A204.1 (cell line): ENCODE measurements at regions not wholly inside any gene's neighbourhood (a gene's known extent, or its start where the extent isn't known, plus 50 kb on each side); places are given as distances from the start of the nearest gene placed in this dataset.
"Not testable (repeated sequence)": the region's sequence is repeated elsewhere in the genome, so short reads cannot be mapped to it uniquely, and the experiment has no call there.

Experiments used
- FAIRE-seq: peaks from 2 replicates; lab custom pipeline; 2012; peaks lifted over from hg19 to GRCh38; lab: Jason Lieb, UNC

DNA sequence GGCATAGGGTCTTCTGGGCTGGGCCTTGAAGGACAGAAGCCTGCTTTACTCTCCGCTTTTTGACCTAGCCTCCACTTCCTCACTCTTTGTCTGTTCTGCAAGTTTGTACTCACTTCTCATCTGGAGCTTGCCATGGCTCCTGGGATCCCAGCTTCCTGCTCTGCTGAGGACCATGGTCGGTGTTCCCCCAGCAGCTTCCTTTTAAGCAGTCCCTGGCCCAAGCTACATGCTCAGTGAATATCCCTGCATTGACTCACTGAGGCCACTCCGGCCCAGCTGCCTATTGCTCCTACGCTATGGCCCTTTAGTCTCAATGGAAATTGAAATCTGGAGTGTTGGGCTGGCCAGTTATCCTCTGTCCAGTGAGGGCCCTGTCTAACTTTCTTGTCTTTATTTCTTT lies 427.7 kb downstream of the RPS24 start:
- no peak for FAIRE-seq

DNA sequence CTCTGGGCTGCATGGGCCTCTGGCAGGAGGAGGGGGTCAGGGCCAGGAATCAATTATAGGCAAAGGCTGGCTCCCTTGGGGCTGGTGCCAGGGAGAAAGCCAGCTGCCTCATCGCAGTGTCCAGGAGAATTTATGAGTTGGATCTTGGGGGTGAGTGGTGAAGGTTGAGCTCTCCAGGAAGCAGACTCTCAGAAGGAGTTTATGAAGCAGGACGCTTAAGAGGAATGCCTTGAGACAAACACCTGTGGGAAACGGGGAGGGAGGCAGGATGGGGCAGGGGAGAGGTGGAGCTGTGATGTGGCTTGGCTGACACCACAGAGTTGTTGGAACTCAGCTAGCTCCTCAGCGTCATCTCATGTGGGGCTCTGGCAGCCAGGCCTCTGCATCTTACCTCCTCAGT lies 428.5 kb downstream of the RPS24 start:
- no peak for FAIRE-seq

DNA sequence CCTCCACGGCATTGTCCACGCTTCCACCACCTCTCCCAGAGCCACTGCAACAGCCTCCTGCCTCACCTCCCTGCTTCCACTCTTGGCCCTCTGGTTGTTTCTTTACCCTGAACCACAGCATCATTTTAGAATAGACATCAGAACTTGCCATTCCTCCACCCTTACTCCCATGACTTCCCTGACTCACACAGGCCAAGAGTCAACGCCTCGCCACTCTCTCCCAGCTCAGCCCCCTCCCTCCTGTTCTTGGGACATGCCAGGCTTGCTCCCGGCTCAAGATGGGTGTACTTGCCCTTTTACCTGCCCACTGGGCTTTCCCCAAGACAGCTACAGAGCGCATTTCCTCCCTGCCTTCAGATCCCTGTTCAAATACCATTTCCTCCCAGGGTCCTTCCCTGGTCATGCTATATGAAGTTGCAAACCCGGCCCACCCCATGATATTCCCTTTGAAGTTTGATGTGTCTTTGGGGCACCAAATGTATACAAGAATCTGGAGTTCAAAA lies 429.1 kb downstream of the RPS24 start:
- no peak for FAIRE-seq

DNA sequence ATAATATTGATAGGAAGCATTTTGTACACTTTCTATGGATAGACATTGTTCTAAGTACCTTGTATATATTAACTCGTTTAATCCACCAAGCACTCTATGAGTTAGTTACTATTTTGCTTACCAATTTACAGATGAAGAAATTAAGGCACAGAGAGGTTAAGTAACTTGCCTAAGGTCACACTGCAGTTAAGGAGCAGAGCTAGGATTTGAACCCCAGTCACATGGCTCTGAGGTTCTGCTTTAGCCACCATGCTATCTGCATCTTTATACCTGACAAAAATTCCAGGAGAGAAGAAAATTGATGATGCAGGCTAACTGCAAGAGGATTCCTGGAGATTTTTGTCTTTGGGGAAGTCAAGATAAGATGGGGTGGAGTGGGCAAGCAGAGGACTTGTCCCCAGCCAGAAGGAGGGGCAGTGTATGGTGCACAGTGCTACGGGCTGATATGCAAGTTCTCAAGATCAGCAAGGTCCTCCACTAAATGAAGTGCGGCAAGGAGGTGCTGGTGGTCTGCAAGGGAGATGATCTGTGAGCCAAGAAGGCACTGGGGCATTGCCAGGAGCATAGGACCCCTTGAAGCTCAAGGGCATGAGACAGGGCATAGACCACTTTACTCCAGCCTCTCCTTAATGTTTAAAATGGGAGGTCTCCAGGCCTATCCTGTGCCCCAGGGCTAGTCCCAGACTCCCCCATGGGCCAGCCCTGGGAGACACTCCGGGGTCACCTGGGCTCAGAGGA lies 430.6 kb downstream of the RPS24 start:
- FAIRE-seq = no peak

DNA sequence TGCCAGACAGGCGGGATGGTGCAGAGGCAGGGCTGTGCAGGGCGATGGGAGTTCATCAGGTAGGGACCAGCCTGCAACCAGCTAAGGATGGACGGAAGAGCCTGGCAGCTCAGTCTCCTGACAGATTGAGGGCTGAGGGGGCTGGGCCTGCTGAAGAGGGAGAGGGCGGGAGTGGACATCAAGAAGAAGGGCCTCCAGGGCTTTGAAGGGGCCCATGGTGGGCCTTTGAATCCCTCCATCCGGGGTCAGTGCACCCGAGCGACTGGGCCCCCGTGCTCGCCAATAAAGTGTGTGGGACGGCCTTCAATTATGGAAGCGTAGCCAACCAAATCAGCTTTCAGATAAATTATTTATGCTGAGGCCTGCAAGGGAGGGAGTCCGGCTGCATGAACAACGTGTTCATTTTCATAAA lies 431.2 kb downstream of the RPS24 start:
- no peak for FAIRE-seq

DNA sequence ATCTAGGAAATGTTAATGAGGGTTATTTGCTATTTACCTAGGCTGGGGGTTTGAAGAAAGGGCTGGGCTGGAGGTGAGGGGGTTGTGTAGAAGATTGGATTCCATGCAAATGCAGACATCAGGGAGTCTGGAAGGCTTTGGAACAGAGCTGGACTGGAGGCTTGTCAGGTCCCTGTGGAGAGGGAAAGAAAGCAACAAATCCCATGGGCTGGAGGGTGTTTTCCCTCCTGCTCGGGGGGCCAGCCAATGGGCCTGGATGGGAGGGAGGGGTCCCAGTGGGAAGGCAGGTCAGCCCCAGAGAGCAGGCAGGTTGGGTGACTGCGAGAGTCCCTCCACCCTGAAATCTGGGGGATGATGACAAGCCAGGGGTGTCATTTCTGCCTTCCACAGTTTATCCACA lies 431.8 kb downstream of the RPS24 start:
- FAIRE-seq = no peak

DNA sequence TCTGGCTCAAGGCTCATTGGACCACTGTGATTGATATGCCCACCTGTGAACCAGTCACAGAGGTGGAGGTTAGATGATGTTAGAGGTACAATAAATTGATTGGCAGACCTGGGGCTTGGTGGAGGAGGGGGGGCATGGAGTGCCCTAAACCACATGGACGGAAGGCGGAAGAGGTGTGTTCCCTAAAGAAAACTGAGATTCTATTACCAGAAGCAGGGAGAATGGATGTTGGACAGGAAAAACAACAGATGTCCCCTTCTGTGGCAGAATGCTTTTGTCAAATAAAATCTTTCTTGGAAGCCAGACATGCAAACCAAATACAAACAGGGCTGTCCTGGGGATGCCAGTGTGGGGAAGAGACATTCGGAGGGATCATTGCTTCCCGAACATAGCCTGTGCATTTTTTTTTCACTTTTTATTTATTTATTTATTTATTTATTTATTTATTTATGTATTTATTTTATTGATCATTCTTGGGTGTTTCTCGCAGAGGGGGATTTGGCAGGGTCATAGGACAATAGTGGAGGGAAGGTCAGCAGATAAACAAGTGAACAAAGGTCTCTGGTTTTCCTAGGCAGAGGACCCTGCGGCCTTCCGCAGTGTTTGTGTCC lies 433.9 kb downstream of the RPS24 start:
- no peak for FAIRE-seq

DNA sequence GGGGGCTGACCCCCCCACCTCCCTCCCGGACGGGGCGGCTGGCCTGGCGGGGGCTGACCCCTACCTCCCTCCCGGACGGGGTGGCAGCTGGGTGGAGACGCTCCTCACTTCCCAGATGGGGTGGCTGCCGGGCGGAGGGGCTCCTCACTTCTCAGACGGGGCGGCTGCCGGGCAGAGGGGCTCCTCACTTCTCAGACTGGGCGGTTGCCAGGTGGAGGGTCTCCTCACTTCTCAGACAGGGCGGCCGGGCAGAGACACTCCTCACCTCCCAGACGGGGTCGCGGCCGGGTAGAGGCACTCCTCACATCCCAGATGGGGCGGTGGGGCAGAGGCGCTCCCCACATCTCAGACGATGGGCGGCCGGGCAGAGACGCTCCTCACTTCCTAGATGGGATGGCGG lies 435.1 kb downstream of the RPS24 start:
- not testable (repeated sequence) for FAIRE-seq

DNA sequence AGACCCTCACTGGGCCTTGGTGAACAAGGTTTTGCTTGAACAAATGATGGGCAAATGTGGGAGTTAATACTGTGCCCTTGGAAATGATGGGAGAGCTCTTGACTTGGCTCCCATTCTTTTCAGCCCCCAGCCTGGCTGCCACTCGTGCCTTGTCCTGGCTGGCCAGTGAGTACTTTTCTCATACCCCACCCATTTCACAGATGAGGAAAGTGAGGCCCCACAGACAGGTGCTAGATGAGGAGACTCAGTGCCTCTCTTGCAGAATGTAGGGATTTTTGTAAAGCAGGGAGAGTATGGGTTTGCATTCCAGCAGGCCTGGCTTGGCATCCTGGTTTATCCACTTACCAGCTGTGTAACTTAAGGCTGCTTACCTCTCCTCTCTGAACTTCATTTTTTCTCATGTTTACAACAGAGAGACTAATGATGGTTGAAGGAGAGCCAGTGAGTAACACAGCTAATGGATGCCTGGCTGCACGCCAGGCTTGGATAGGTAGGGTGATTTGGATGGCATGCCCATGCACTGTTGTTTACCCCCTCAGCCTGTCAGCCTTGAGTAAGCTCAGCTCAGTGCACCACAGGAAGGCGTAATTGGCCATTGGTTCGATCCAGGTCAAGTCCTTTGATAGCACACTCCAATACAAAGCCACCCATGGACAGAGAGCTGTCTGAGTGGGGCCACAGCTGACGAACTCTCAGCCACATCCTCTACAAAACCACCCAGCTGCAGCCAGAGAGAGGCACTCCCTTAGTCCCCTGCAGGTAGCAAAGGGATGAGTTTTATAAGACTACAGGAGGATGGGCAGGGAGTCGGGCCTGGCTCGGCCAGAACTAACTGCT lies 436.8 kb downstream of the RPS24 start:
- no peak for FAIRE-seq

DNA sequence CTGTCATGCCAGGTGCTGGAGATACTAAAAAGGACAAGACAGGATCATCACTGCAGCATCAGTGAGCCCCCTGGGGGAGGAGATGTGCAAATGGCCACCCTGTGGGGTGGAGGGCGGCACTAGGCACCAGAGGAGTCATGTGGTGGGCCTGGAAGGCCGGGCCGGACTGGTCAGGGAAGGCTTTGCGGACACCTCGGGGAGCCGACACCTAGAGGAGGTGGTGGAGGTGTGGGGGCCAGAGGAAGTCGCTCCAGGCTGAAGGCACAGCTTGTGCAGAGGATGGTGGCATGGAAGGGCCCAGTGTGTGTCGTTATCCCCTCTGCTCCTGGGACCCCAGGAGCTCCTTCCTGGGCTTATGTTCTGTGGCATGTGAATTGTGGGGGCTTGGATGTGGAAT lies 437.7 kb downstream of the RPS24 start:
- FAIRE-seq = no peak

DNA sequence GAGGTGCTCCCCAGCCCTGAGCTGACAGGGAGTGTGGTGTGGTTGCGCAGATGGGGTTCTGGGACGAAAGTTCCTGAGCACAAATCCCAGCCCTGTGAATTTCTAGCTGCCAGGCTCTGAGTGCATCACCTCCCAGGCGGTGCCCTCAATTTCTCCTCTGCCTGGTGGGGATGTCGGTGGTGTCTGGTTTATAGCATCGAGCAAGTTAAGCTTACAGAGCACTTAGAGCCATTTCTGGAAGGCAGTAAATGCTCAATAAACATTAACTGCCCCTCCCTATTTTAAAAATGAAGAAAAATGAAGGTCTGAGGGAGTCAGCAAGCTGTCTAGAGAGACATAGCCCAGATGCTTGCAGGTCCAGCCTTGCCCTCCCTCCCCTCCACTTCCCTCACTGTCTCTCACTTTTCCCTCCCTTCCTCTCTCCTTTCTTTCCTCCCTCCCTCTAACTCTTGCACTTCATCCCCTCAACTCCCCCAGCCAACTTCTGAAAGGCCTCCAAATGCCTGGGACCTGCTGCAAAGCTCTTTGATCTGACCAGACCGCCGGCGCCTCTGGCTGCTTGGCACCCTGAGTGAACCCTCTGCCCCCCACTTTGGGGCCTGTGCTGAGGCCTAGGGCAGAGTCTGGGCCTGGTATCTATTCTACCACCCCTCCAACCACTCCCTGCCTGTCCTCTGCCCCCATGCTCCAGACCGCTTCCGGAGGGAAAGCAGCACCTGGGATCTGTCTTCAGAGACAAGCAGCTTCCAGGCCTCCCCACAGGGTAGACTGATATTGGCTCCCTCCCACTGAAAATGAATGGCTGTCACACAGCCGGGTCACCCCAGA lies 438.3 kb downstream of the RPS24 start:
- no peak for FAIRE-seq

DNA sequence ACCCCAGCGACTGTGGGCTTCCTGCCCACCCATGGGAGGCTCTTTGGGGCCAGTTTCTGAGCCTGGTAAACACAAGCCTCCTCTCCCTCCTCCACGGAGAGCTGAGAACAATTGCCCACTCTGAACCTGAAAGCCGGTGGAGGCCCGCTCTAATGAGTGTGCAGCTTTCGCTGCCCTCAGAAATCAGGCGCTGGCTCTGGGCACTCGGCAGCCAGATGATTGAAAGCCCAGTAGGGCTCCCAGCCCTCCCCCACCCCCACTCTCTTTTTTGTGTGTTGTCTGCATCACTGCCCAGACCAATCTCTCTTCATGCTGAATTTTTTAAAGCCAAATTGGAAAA lies 438.9 kb downstream of the RPS24 start:
- no peak for FAIRE-seq

DNA sequence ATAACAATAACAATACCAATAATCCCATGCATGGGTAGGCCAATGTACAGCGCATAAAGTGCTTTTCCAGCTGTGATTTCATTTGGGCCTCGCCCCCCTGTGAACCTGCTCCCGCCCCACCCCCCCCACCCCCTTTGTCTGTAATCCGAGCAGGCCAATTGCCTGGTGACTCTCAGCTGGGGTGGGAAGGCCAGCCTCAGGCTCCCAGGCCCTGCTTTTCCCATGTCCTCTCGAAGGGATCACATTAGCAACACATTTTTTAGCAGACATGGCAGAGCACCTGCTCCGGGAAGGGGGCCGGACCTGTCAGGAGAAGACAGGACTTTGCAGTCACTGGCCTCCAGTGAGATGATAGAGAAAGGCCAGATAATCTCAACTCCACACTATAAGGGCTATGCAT lies 439.3 kb downstream of the RPS24 start:
- no peak for FAIRE-seq

DNA sequence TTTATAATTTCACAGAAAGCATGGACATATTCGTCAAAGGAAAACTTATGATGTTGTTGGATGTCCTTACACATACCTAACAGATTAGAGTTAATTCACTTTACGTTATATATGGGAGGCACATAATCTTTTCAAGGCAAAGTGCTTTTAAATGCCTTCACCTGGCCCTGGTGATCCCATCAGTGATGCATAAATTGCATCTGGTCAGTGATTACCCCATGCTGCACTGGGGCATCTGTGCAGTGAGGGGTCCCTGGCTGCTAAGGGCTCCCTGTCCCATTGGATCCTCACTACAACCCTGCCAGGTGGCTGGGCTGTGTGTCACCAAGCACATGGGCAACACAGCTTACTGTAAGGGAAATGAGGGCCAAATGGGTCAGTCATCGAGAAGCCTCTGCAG lies 441.1 kb downstream of the RPS24 start:
- FAIRE-seq = no peak

DNA sequence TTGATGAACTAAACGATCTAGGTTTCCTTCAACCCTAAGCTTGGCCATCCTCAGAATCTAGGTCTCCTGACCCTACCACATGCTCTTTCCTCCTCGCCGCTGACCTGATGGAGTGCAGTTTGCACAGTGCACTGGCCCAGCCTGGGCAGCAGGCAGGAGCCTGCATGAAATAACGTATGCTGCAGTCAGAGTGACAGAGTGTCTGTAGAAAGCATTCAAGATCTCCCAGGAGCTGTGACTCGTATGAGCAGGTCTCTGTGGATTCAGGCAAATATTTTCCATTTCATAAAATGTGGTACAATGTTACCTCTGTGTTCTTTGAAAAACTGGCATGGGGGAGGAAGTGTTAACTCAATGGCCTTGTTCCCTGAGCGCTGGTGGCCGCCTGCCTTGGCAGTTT lies 441.8 kb downstream of the RPS24 start:
- no peak for FAIRE-seq

DNA sequence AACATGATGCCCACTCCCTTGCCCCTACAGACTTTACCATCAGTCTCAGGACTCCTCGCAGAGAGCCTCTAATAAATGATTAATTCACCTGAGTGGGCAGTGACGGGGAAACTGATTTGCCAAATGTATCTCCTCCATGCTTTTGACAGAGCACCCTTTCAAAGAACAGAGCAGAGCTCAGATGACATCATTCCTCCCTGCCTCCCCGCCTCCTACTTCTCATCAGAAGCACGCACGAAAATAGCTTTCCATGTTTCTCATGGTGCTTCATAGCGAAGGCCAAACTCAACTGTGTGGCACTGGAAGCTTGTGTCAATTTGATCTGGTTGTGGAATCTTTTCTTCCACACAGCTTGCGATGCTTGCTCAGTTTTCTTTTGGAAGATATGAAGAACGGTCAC lies 442.5 kb downstream of the RPS24 start:
- FAIRE-seq = no peak

DNA sequence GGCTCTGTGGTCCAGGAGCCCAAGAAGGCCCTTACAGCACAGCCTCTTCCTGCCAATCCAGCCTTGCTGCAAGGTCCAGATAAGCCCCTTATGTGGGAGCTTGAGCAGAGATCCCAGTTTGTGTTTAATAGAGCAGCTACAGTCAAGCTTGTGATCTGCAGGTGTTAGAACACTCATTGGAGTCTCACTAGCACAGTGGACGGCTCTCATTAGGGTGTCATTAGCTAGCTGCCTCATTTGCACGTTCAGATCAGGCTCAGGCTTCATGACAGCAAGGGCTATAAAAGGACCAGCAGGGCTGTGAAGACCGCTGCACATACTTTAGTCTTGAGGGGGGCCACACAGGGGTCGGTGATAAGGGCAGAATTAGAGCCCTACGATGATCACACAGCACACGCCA lies 443.2 kb downstream of the RPS24 start:
- FAIRE-seq = no peak

DNA sequence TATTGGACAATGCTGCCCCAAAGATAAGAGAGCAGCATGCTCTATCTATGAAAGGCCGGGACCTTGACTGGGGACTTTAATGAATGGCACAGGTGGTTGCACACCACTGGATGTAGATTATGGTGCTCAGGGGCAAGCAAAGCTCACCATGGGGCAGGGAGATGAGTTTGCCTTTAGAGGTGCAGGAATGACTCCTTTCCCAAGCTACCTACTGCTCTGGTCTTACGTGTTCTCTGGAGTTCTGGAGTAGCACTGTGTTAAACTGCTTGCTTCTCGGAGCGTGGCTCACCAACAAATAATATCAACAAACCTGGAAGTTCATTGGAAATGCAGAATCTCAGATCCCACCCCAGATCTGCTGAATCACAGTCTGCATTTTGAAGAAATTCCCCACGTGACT lies 445.3 kb downstream of the RPS24 start:
- FAIRE-seq = no peak

DNA sequence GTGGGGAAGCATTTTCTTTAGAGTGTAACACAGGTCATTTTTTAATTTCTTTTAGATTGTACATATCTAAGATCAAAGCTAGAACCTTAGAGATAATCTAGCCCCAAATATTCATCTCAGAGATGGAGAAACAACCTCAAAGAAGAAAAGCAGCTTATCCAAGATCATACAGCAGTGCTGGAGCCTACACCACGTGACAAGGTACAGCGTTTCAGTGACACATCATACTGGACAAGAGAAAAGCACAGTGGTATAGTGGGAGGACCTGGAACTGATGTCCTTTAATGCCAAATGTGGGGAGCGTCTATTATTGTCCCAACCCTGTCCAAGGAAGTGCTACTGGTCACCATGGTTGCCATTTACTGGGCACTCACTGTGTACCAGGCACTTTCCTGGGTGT lies 445.8 kb downstream of the RPS24 start:
- FAIRE-seq = no peak

DNA sequence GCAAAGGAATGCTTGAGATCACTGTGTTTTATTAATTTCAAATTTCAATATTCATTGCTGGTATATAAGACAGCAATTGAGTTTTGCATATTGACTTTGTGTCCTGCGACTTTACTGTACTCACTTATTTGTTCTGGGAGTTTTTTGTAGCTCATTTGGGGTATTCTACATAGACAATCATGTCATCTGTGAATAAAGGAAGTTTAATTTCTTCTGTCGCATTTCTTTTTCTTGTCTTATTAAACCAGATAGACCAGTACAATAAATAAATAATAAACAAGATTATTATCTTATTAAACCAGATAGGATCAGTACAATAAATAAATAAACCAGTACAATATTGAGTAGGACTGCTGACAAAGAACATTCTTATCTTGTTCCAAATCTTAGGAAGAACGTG lies 448.2 kb downstream of the RPS24 start:
- no peak for FAIRE-seq

DNA sequence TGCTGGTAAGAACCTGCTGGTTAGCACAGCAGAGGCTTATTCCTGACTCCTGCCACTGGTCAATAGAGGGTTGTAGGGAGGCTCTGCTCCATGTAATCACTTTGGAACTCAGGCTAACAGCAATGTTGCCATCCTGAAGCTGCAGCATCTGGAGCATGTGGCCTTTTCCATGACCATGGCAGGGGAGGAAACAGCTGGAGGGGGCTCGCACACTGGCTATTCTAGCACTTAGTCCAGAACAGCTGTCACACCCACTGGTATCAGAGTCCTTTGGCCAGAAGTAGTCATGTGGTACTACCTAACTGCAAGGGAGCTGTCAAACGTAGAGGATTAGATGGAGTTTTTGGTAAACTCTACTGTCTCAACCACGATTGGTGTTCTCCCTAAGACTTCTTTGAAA lies 450.0 kb downstream of the RPS24 start:
- FAIRE-seq = no peak

DNA sequence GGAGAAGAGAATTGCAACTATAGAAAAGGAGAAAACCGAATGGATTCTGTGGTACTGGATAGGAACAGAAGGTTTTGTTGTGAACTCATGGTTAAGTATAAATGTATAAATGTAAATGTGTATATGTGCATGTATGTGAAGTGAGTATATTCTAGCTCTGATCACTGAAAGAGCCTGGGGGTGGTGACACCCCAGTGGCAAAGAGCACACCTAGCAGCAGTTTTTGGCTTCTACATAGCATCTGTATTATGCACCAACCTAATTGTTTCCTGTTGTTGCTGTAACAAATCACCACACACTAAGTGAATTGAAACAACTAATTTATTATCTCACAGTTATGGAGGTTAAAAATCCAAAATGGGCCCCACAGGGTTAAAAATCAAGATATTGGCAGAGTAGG lies 455.4 kb downstream of the RPS24 start:
- no peak for FAIRE-seq

DNA sequence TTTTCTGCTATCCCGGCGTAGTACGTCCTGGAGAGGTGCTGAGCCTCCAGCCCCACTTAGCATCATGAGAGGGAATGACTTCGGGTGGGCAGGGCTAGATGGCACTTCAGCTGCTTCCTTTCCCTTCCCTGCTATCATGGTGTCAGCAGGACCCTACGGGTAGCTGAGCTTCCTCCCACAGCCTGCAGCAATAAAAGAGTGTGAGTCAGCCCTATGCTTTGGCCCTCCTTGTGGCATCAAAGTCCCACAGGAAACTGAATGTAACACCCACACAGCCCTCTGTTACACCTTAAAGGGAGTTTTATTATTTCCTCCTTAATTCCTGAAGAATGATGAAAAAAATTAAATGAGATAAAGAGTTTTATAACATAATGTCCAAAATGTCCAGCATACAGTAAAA lies 458.1 kb downstream of the RPS24 start:
- FAIRE-seq = no peak
